HG03280 (cell line): ENCODE measurements at regions not wholly inside any gene's neighbourhood (a gene's known extent, or its start where the extent isn't known, plus 50 kb on each side); places are given as distances from the start of the nearest gene placed in this dataset.

Experiments
- ATAC-seq: cut with Tn5 transposase; IDR thresholded peaks from one replicate; pipeline ENCODE4 v1.9.1; 2021; ENCODE audit warnings: mild to moderate bottlenecking, moderate library complexity; ENCODE audit not compliant: unreplicated experiment

DNA sequence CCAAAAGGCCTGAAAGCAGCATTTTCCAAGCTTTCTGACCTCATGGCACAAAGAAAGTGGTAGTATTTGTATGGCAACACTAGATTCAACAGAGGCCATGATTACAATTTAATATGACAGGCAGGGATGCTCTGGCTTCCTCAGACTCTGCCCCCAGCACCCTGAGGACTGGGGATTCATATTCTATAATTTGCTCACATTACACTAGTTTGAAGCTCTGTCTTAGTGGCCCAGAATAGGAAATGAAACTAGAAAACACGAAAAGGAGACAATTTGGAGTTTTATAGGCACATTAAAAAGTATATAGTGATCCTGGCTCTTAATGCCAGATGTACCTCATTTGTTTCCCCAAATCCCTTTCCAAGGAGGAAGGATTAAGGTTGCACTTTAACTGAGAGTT is 173.0 kb upstream of the STK17B start:
- ATAC-seq = no peak

DNA sequence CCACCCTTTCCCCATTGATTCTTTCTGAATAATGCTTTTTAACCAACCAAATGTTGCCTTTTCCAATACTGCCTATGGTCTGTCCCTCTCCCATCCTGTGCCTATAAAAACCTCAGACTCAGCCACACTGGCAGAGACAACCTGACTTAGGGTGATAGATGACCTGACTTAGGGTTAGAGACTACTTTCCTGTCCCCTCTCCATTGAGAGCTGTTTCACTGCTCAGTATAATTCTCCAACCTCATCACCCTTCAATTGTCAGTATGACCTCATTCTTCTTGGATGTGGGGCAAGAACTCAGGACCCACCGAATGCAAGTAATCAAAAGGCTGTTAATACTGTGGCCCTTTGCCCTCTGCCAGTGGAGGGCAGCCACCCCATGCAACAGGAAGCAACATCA is 182.3 kb upstream of the STK17B start:
- no peak for ATAC-seq

DNA sequence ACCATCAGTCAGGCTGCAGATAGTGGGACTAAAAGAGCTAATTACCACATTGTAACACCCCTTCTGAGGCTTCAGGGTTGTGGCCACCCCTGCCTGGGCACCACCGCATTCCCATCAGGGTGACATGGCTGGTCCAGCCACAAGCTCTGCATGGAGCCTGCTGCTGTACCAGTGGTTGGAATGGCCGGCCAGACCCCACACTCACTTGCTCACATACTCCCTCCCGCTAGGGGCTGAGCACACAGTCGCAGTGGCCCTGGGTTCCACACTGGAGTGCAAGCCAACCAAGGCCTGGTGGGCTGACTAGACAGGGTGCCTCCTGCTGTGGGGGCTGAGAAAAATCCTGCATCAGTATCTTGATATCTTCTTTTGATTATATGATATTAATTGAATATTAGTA is 182.8 kb upstream of the STK17B start:
- ATAC-seq = no peak

DNA sequence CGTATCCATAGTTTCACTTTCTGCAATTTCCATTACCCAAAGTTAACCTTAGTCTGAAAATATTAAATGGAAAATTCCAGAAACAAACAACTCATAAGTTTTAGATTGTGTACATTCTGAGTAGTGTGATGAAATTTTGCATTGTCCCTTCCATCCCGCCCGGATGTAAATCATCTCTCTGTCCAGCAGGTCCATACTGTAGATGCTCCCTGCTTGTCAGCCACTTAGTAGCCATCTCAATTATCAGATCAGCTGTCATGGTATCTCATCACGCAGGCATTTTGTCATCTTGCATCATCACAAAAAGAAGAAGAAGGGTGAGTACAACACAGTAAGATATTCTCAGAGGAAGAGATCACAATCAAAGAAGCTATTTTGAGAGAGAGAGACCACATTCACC is 185.0 kb upstream of the STK17B start:
- ATAC-seq = no peak

DNA sequence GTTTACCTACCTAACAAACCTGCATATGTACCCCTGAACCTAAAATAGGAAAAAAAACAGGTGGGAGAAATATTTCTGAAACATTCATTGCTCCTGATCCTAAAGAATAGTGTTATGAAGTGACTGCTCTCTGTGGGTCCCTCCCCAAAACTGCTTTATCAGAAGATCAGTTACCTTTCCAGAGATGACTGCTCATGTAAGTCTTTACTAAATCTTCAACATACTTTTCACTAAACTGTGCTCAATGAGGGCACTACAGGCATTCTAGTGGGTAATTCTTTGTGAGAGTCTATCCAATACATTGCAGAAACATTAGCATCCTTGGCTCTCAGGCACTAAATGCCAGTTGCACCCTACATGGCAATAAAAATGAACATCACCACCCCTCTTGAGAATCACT is 189.3 kb upstream of the STK17B start:
- no peak for ATAC-seq

DNA sequence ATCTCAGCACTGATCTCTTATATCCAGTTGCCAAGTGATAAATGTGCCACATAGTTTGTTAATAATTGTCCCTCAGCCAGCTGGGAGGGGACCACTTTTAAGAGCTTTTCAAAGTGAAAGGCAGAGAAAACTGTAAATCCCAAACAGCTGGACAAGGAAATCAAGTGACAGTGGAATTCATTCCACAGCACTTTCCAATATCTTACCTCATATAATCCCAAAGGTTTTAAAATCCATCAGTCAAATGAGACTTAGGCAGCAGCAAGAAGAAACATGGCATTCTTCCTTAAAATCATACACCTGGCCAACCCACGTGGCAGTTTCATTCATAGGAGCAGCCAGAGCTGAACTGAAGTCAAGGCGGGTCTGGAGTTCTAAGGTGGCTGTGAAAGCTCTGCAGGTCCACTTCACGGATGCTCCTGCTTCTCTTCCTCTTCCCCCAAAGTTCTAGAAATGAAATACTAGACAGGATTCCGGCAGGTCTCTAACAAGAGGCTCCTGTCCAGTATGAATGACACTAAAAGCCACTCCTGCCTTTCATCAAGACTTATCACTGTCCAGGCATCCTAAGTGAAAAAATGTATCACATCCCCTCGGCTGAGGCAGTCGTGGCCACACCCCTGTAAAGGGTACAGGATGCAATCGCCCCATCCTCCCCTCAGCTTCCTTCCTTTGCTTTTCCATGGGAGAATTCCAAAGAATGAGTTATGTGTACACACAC is 190.4 kb upstream of the STK17B start:
- ATAC-seq = no peak

DNA sequence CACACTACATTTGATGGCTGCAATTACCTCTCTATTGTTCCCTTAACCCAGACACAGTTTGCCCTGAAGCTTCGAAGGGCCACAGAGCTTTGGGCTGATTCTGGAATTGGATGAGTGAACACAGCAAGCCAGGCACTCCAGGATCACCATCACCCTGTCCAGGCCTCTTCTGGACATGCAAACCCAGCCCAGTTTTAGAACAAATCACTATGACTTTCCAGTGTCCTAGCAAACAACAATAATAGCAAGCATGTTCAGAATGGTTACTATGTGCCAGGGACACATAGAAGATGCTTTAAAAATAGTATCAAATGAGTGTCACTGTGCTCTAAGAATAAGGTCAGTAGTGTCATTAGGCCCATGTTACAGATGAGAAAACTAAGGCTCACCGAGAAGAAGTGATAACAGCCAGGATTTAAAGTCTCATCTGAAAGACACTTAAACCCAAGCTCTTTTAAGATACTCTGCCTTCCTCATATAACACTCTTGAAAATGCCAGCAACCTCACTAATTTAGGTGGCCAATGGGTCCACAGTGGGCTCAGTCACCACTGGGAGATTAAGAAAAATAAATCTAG is 191.7 kb upstream of the STK17B start:
- ATAC-seq = no peak

DNA sequence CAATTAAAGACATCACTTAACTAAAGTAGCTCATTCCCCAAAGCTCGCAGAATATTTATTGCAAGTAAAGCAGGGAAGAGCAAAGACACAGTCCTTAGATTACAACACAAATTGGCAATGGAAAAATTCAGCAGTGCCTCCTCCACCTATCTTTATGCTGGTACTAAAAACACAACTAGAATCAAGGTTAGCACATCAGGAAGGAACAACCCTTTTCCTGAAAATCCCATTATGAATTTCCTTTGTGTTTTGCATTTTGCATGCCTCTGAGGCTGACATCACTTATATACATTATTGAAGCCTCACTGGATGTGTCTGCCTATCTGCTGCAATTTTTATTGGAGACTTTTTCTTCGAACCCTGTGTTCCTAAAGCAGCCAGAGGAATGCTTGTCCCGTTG is 193.8 kb upstream of the STK17B start:
- no peak for ATAC-seq

DNA sequence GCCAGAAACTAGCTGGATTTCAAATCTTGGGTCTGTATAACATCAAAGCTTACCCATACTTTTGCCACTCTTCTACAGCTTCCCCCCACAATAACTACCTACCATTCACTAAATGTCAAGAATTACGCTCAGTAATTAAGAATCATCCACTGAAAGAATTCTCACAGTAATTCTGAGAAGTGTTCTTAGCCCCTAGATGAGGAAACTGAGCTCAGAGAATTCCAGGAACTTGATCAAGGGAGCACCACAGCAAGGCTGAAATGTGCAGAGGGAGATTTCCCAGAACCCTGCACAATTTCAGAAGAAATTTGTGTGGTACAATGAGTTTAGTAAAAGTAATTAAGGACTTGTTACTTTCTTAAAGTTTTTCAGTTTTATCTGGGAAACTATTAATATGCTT is 194.5 kb upstream of the STK17B start:
- ATAC-seq = no peak

DNA sequence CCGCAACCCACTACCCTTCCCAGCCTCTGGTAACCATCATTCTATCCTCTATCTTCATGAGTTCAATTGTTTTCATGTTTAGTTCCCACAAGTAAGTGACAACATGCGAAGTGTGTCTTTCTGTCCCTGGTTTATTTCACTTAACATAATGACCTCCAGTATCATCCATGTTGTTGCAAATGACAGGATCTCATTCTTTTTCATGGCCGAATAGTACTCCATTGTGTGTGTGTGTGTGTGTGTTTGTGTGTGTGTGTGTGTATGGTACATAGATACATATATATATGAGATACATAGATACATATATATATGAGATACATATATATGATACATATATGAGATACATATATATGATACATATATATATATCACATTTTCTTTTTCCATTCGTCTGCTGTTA is 196.3 kb upstream of the STK17B start:
- ATAC-seq = no peak

DNA sequence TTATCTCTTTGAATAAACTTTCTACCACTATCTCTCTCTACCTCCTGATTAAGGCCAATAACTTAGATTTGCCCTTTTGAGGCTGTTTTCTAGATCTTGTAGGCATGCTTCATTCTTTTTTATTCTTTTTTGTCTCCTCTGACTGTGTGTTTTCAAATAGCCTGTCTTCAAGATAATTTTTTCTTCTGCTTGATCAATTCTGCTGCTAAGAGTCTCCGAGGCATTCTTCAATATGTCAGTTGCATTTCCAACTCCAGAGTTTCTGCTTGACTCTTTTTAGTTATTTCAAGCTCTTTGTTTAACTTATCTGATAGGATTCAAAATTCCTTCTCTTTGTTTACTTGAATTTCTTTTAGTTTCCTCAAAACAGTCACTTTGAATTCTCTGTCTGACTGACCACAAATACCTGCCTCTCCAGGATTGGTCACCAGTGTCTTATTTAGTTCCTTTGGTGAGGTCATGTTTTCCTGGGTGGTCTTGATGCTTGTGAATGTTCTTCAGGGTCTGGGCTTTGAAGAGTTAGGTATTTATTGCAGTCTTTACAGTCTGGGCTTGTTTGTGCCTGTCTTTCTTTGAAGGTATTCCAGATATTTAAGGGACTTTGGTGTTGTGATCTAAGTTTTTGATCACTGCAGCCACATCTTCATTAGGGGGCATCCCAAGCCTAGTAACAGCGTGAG is 197.3 kb upstream of the STK17B start:
- ATAC-seq = no peak

DNA sequence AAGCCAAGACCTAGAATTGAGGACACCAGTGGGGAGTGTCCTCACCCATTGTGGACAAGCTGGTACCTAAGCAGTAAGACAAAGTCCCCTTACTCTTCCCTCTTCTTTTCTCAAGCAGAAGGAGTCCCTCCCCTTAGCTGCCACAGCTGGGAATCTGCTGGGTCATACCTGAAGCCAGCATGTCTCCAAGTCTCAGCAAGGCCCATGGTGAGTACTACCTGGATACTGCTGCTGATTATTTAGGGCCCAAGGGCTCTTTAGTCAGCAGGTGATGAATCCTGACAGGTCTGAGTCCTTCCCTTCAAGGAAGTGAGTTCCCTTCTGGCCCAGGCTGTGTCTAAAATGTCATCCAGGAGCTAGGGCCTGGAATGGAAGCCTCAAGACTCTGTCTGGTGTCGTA is 198.6 kb upstream of the STK17B start:
- ATAC-seq = no peak

DNA sequence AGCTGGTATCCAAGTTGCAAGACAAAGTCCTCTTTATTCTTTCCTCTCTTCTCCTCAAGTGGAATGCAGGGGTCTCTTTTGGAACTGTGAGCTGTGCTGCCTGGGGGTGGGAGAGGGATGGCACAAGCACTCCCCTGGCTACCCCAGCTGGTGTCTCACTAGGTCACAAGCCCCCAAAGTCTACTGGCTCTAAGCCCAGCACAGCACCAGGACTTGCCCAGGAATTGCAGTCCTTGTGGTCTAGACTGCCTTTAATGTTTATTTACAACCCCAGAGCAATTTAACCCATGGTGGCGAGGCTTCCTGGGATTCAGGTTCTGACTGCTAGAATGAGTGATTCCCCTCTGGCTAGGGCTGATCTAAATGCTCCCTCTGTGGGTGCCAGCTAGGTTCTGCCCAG is 199.0 kb upstream of the STK17B start:
- ATAC-seq = no peak

DNA sequence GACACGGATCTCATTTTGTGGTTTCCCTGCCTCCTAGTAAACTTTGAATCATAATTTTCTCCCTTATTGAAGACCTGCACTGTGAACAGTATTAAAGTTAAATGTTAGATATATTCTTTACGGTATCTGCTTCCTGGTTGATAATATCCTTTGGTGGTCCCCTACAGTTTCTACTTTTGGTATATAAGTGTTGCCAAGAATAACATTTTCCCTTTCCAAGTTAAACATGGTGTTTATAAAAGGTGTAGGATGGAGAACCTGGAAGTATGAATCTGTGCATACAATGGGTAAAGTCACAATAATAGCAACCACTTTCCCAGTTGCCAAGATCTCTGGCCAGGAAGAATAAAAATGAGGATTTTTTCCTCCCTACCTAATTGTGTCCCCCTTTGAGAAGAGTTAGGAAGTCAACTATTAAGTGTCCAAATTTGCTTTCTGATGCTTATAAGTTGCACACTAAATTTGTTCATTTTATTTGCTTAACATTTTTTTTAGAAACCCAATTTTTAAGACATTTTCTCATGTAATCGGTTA is 201.0 kb upstream of the STK17B start:
- ATAC-seq = no peak

DNA sequence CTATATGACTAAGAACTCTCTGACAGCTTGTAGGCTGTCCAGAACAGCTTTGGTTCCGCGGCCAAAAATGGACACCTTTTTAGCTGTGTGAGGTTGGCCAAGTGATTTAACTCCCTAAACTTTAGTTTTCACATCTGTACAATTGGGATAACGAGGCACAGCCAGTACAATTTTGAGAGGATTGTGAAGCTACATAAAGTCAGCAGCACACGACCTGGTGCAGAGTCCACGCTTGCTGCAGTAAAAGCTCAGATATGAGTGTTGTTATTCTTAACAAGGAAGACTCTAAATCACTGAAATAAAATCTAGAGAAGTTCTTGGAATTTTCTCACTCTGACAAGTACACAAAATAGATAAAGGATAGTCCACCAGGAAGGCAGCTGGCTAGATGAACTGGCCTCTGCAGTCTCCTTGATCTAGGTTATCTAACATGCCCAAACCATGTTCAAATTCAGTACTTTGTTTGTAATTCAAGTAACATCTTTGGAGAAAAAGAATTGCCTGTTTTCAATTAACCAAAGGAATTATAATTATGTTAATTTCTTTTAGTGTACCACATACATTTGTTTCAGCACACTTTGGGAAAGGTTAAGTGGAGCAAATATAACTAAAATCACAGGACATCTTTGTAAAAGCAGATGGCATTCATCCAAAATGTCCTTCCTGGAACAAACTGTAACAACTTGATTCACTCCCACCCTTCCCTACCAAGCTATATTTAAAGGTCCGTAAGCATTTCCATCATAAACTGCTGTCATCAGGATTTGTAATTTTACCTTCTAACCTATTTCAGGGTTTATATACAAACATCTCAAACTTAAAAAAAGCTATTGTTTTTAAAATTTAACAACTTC is 201.7 kb upstream of the STK17B start:
- ATAC-seq = no peak

DNA sequence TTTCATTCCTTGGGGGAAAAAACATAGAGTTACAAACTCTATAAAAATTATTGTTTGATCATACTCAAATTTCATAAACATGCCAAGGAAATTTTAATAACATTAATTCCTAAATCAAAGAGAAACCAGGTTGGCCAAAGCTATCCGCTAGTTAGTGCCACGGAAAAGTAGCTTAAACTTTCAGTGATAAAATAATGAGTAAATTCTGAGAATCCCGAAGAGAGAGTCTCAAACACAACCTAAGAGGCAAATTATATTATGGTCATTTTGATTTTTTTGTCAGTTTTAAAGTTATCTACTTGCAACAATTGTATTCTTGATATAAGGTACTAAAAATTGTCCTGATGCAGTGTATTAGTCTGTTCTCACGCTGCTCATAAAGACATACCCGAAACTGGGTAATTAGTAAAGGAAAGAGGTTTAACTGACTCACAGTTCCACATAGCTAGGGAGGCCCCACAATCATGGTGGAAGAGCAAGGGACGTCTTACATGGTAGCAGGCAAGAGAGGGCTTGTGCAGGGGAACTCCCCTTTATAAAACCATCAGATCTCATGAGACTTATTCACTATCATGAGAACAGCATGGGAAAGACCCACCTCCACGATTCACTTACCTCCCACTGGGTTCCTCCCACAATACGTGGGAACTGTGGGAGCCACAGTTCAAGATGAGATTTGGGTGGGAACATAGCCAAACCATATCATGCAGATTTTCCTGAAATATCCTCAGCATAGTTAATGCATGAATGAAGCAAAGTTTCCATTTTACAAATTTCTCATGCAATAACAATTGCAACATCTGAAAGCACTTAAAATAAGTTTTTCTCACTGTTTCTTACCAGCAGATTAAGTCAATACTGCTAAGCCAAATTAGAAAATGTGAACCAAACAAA is 205.9 kb upstream of the STK17B start:
- ATAC-seq = peak; percentile 40

DNA sequence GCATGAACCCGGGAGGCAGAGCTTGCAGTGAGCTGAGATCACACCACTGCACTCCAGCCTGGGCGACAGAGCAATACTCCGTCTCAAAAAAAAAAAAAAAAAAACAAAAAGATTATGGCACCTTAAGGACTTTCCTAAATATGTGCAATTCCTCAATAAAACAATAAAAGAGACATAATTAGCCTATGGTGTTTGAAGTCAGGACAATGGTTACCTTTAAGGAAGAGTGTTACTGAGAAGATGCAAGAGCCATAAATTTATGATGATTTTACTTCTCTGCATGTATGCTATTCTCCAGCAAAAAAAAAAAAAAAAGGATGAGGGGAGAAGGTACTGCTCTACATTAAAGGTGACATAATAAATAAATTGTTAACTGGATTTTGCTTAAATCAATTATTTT is 208.2 kb upstream of the STK17B start:
- no peak for ATAC-seq

DNA sequence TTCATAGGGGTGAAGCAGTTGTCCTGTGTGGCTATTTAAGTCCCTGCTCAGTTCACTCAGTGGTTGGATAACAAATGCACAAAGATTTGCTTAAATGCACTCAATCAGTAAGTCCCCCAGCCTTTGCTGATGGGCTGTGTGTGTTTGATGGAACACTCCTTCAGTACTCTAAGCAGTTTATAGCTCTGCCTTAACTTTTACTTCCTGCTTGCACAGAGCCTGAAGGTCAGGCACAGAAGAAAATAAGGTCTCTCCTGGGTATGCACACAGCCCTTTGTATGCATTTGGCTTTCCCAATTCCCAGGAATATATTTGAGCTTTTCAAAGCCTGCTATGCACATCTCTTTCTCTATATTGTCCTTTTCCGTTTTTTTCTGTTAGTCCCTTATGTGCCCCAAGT is 208.7 kb upstream of the STK17B start:
- ATAC-seq = no peak

DNA sequence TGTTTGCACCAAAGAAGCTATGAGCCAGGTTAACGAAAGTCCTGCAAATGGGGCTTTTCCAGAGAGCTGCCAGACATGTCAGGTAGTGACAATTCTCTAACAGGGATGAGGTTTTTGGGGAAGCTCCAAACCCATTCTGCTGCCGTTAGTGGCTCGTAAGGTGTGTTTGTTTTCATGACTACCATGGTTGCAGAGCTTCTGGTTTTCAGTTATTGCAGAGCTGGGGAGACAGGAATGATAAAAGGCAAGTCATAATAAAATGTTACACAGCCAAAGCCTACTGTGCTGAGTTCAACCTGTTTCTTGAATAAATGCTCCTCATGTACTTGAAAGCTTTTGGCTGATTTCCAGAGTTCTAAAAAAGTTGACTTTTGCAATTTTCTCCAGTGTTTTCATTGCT is 209.2 kb upstream of the STK17B start:
- ATAC-seq = no peak

DNA sequence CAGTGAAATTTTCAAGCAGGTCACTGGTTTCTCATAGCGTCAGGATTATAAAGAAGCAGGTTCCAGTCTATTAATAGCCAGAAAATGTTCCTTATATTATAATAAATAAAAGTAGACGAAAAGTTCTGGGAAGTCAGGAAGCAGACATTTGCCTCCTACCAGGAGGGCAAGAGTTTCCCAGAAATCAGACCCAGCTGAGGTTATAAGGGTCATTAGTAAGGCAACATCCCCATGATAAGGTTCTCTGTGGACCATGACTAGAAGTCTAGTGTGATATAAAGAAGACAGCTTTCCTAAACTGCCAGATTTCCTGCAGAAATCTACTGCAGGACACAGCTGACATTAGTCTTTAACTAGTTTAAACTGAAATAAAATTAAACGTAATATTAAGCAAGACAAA is 210.1 kb upstream of the STK17B start:
- ATAC-seq = no peak
